Fibroblast of villous mesenchyme (primary cell): ENCODE measurements at regions not wholly inside any gene's neighbourhood (a gene's known extent, or its start where the extent isn't known, plus 50 kb on each side); places are given as distances from the start of the nearest gene placed in this dataset.

ENCODE experiments used
- DNase-seq: peaks from one replicate; pipeline ENCODE4 v3.0.0-alpha.2; 2010; ENCODE audit warnings: low read depth
- H3K4me3 ChIP-seq: 2 replicates; pipeline ENCODE4 v1.5.1; 2011; ENCODE audit warnings: low read depth, mild to moderate bottlenecking, low read length
- TF ChIP-seq, protein P1 (sequence below): IDR thresholded peaks from 2 replicates; pipeline ENCODE4 v1.5.1; 2012; ENCODE audit warnings: low read depth, mild to moderate bottlenecking, low read length; ENCODE audit not compliant: insufficient read depth

DNA sequence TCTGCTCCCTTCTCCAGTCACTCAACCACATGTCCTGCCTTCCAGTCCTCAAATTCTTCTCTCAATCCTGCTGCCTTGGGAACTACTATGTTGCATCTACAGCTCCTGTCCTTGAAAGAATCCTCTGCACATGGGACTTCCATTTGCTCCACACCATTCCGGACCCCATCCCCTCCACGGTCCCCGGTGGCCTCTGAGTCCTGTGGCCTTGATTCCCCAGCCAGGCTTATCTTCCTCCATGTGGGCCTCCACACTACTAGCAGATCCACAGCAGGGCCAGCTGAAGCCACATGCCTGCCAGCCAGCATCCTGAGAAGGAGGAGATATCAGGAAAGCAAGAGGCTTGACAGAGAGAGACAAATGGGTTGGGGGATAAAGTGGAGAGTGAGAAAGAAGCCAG, 1323.8 kb downstream of the UQCRFS1 start:
- TF ChIP-seq, protein P1, sequence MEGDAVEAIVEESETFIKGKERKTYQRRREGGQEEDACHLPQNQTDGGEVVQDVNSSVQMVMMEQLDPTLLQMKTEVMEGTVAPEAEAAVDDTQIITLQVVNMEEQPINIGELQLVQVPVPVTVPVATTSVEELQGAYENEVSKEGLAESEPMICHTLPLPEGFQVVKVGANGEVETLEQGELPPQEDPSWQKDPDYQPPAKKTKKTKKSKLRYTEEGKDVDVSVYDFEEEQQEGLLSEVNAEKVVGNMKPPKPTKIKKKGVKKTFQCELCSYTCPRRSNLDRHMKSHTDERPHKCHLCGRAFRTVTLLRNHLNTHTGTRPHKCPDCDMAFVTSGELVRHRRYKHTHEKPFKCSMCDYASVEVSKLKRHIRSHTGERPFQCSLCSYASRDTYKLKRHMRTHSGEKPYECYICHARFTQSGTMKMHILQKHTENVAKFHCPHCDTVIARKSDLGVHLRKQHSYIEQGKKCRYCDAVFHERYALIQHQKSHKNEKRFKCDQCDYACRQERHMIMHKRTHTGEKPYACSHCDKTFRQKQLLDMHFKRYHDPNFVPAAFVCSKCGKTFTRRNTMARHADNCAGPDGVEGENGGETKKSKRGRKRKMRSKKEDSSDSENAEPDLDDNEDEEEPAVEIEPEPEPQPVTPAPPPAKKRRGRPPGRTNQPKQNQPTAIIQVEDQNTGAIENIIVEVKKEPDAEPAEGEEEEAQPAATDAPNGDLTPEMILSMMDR: no peak
- H3K4me3 ChIP-seq: no peak overlapping the region
- DNase-seq: no peak

DNA sequence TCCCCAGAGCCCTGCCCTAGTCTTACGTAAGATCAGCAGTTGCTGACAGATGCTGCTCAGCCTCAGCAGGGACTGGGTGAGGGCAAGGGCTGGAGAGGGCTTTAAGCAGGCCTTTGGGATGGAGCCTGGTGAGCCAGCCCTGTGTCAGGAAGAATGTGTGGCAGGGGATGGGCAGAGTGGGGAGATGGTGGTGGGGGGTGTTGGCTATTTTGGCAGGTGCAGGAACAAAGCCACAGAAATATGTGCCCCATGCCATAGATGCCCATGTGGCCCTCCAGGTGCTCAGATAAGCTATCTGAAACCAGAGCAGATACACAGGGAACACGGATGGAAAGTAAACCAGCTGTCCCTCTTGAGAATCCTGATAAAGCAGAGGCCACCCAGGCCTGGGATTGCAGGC, 1325.0 kb downstream of the UQCRFS1 start:
- no peak overlapping the region for H3K4me3 ChIP-seq
- no peak for DNase-seq
- TF ChIP-seq, protein P1: no peak

DNA sequence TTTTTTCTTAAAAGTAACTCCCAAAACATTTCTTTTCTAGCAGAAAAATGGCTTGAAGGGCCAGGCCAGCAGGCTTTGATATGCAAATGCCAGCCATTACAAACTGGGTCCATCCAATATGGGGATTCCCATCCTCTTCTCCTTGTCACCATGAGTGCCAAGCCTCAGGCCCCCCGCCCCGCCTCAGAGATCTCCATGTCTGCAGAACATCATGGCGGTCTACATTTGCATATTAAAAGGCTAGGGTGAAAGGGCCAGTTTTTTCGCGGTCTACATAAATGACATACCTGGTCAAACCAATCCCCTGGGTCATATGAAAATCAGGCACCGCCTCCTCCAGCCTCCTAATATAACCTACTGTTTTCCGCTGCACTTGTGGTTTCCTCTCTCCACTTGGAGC, 1327.6 kb downstream of the UQCRFS1 start:
- TF ChIP-seq, protein P1: no peak
- DNase-seq: no peak

GRCh38 chr19:27884376-27884775, 1328.6 kb downstream of the UQCRFS1 start:
- TF ChIP-seq, protein P1: no peak
- no peak for DNase-seq
- H3K4me3 ChIP-seq: no peak overlapping the region

More for the DNA sequence above, 1327.6 kb downstream of the UQCRFS1 start:
- no peak overlapping the region for H3K4me3 ChIP-seq

GRCh38 chr19:27881213-27881612, 1331.7 kb downstream of the UQCRFS1 start:
- no peak overlapping the region for H3K4me3 ChIP-seq
- TF ChIP-seq, protein P1: no peak
- DNase-seq: no peak

DNA sequence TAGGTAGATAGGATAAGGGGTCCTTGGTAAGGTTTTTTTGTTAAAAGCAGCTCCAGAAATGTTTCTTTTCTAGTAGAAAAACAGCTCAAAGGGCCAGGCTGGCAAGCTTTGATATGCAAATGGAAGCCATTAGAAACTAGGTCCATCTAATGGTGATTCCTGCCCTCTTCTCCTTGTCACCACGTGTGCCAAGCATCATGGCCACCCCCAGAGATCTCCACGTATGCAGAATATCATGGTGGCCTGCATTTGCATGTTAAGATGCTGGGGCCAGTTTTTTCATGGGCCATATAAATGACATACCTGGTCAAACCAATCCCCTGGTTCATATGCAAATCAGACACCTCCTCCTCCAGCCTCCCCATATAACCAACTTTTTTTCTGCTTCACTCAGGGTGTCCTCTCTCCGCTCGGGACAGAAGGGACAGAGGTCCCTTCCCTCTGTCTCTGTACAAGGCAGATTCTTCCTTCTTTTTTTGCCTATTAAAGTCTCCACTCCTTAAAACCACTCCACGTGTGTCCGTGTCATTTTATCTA, 1335.9 kb downstream of the UQCRFS1 start:
- TF ChIP-seq, protein P1: no peak
- no peak for DNase-seq
- no peak overlapping the region for H3K4me3 ChIP-seq

DNA sequence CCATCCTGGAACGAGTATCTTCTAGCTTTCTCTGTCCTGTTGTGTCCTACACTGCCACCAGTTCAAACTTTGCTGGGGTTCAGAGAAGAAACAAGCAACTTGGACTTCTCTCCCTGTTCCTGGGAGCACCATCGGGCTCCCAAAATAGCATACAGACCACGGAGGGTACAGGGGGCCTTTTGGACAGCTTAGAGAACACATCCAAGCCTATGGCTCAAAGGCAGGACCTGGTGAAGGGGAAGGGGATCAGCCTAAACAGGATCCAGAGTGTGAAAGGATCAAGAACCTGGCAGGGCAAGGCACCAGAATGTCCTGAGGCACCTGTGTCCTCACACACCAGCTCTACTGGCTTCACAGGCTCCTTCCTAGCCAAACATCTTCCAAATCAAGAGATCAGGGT, 1336.5 kb downstream of the UQCRFS1 start:
- TF ChIP-seq, protein P1: no peak
- no peak for DNase-seq
- no peak overlapping the region for H3K4me3 ChIP-seq
